CD14-positive monocyte (primary cell): ENCODE measurements at regions not wholly inside any gene's neighbourhood (a gene's known extent, or its start where the extent isn't known, plus 50 kb on each side); places are given as distances from the start of the nearest gene placed in this dataset.

Source experiments
- DNase-seq, 3 donors: peaks; one replicate each; pipeline ENCODE4 v3.0.0-alpha.2; 2011 to 2022
- H2AFZ ChIP-seq: 2 replicates; pipeline ENCODE4 v1.6.0; 2012; ENCODE audit warnings: mild to moderate bottlenecking, low read depth, low read length, inconsistent platforms; ENCODE audit not compliant: insufficient read depth, poor library complexity, severe bottlenecking
- H3K27ac ChIP-seq, 2 donors: 1 replicate in 1 of 2; 2 replicates in 1 of 2; pipeline ENCODE4 v1.5.1; 2012 to 2013; ENCODE audit warnings: low read length in 2 of 2, control low read depth in 1 of 2, inconsistent platforms in 1 of 2, low read depth in 1 of 2, mild to moderate bottlenecking in 1 of 2
- H3K27me3 ChIP-seq, 2 donors: one replicate each; pipeline versions ENCODE4 v1.6.0 to v1.6.1; 2011 to 2013; ENCODE audit warnings: low read length in 2 of 2; ENCODE audit not compliant: control insufficient read depth in 2 of 2, insufficient read depth in 2 of 2
- H3K36me3 ChIP-seq, 2 donors: replicated peaks in 1 of 2; 1 replicate in 1 of 2; 2 replicates in 1 of 2; pipeline versions ENCODE4 v1.5.1 to v1.6.1; 2012 to 2013; ENCODE audit warnings: low read length in 2 of 2, control low read depth in 1 of 2, inconsistent platforms in 1 of 2, mild to moderate bottlenecking in 1 of 2; ENCODE audit not compliant: insufficient read depth in 2 of 2, control insufficient read depth in 1 of 2
- H3K4me1 ChIP-seq, 2 donors: 1 replicate in 1 of 2; 2 replicates in 1 of 2; pipeline versions ENCODE4 v1.5.1 to v1.6.1; 2012 to 2013; ENCODE audit warnings: low read length in 2 of 2, control low read depth in 1 of 2, inconsistent platforms in 1 of 2, mild to moderate bottlenecking in 1 of 2, moderate library complexity in 1 of 2; ENCODE audit not compliant: insufficient read depth in 2 of 2, control insufficient read depth in 1 of 2
- H3K4me2 ChIP-seq: replicated peaks from 2 replicates; pipeline ENCODE3; 2012; ENCODE audit warnings: low read length, moderate library complexity, mild to moderate bottlenecking; ENCODE audit not compliant: poor library complexity, severe bottlenecking; ENCODE audit errors: extremely low read depth
- H3K4me3 ChIP-seq, 3 experiments: fragments of 200-600 bp in 1 of 3; sonication (generic) in 1 of 3; replicated peaks in 1 of 3; 1 replicate in 2 of 3; 2 replicates in 1 of 3; pipeline ENCODE4 v1.5.1; 2011 to 2013; ENCODE audit warnings: low read length in 3 of 3, mild to moderate bottlenecking in 3 of 3, control low read depth in 2 of 3, low read depth in 2 of 3, inconsistent platforms in 1 of 3, moderate library complexity in 1 of 3
- H3K79me2 ChIP-seq: 2 replicates; pipeline ENCODE4 v1.6.0; 2012; ENCODE audit warnings: mild to moderate bottlenecking, control low read depth, inconsistent platforms, low read length, moderate library complexity; ENCODE audit not compliant: insufficient read depth
- H3K9ac ChIP-seq: 2 replicates; pipeline ENCODE4 v1.6.0; 2017; ENCODE audit warnings: low read length, mild to moderate bottlenecking; ENCODE audit not compliant: insufficient read depth, poor library complexity, severe bottlenecking
- H3K9me3 ChIP-seq, 2 donors: replicated peaks in 1 of 2; 1 replicate in 1 of 2; 2 replicates in 1 of 2; pipeline versions ENCODE4 v1.5.1 to v1.6.1; 2012 to 2013; ENCODE audit warnings: low read length in 2 of 2, control low read depth in 1 of 2; ENCODE audit not compliant: control insufficient read depth in 1 of 2, insufficient read depth in 1 of 2
- H4K20me1 ChIP-seq: 2 replicates; pipeline ENCODE4 v1.6.0; 2012; ENCODE audit warnings: mild to moderate bottlenecking, low read length, control low read depth, moderate library complexity; ENCODE audit not compliant: insufficient read depth
- H3K27ac Mint-ChIP-seq, 7 donors: one replicate each; pipeline ENCODE4 v1.8.0; 2020; ENCODE audit warnings: mild to moderate bottlenecking in 7 of 7, mixed read lengths in 7 of 7, moderate library complexity in 6 of 7, inconsistent platforms in 2 of 7
- H3K27me3 Mint-ChIP-seq, 3 donors: one replicate each; pipeline ENCODE4 v1.8.0; 2021 to 2022; ENCODE audit warnings: low read depth in 3 of 3, mild to moderate bottlenecking in 3 of 3, mixed read lengths in 3 of 3, moderate library complexity in 3 of 3, inconsistent platforms in 1 of 3
- H3K36me3 Mint-ChIP-seq, 2 donors: one replicate each; pipeline ENCODE4 v1.8.0; 2020; ENCODE audit warnings: mixed read lengths in 2 of 2, inconsistent platforms in 1 of 2, mild to moderate bottlenecking in 1 of 2
- H3K4me1 Mint-ChIP-seq: one replicate; pipeline ENCODE4 v1.8.0; 2020; ENCODE audit warnings: mild to moderate bottlenecking, mixed read lengths
- H3K4me3 Mint-ChIP-seq, 2 donors: one replicate each; pipeline ENCODE4 v1.8.0; 2020; ENCODE audit warnings: mild to moderate bottlenecking in 2 of 2, mixed read lengths in 2 of 2, moderate library complexity in 1 of 2
- H3K9me3 Mint-ChIP-seq, 7 donors: one replicate each; pipeline ENCODE4 v1.8.0; 2020 to 2022; ENCODE audit warnings: mixed read lengths in 7 of 7, mild to moderate bottlenecking in 6 of 7, moderate library complexity in 6 of 7, inconsistent platforms in 2 of 7
- CTCF ChIP-seq: fragments of 200-600 bp; IDR thresholded peaks from one replicate; pipeline ENCODE4 v1.8.0; 2022; ENCODE audit warnings: antibody characterized with exemption, mild to moderate bottlenecking
- WGBS: methylation state at CpG from one replicate; pipeline ENCODE4 v1.1.5; 2013; ENCODE audit warnings: missing lambda C conversion rate; ENCODE audit not compliant: insufficient coverage; 5-methylcytosine and 5-hydroxymethylcytosine counted together
- intact Hi-C, 2 donors: fragments of 100-400 bp; cut with micrococcal nuclease; formaldehyde crosslinking; loops; one replicate each; pipeline versions ENCODE4 v1.15.0 to v1.15.1; 2023

- Histone ChIP-seq H3K36me3 (no peaks in the 10 kb centered on the region), H3K9ac (no peak overlapping the region), H3K27me3 (no peaks in the 10 kb centered on the region), H3K27ac (no peak overlapping the region), H3K4me2 (no peak overlapping the region), H3K79me2 (no peaks in the 10 kb centered on the region), H4K20me1 (no peaks in the 10 kb centered on the region), H3K9me3 (peaks cover 0 to 5% of the 10 kb centered on the region in 2 donors), H3K4me1 (no peaks in the 10 kb centered on the region), H3K4me3 (no peak overlapping the region), H2AFZ (no peak overlapping the region)
- Mint-ChIP-seq H3K27ac (no peak overlapping the region), H3K9me3 (peaks cover 0 to 16% (median 7%) of the 10 kb centered on the region in 7 donors), H3K36me3 (no peaks in the 10 kb centered on the region), H3K27me3 (no peaks in the 10 kb centered on the region), H3K4me3 (no peak overlapping the region), H3K4me1 (no peaks in the 10 kb centered on the region)
- intact Hi-C loops = no loop called here
- DNase-seq = no peak
- TF ChIP-seq CTCF = no peak
- no CpG with 5 or more reads among the region's 1 CpG for WGBS
Measured at GRCh38 chr6:153538491-153538890, 407.4 kb upstream of the RGS17 start.

DNA sequence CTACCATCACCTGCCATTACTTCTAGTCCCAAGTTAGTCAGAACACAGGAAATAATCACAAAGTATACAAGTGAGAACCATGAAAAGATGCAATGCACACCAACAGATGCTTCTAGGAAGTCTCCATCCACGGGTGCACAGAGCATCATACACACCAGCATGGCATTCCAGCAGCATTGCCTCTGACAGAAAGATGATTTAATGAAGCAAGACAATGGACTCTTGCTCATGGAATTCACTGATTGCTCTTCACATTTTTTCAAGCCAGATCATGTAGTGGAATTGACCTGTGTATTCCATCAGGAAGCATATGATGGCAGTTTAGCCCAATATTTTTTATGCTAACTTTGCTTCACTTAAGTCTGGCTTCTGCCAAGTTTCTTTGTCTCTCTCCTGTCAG lies 406.3 kb upstream of the RGS17 start:
- intact Hi-C loops = no loop called here

More for the DNA sequence above, 406.3 kb upstream of the RGS17 start:
- Mint-ChIP-seq H3K27ac (no peak overlapping the region), H3K4me3 (no peak overlapping the region), H3K9me3 (peaks cover 0 to 12% (median 5%) of the 10 kb centered on the region in 7 donors), H3K27me3 (no peaks in the 10 kb centered on the region), H3K4me1 (no peaks in the 10 kb centered on the region), H3K36me3 (no peaks in the 10 kb centered on the region)
- no peak overlapping the region for H3K4me2 ChIP-seq
- DNase-seq = no peak
- no peaks in the 10 kb centered on the region for H3K9me3 ChIP-seq
- H3K36me3 ChIP-seq = no peaks in the 10 kb centered on the region
- no peak overlapping the region for H3K4me3 ChIP-seq
- H2AFZ ChIP-seq = no peak overlapping the region
- H4K20me1 ChIP-seq = no peaks in the 10 kb centered on the region
- no peak for TF ChIP-seq CTCF
- H3K79me2 ChIP-seq = no peaks in the 10 kb centered on the region
- H3K9ac ChIP-seq = no peak overlapping the region
- no peaks in the 10 kb centered on the region for H3K27me3 ChIP-seq
- no peak overlapping the region for H3K27ac ChIP-seq
- H3K4me1 ChIP-seq = no peaks in the 10 kb centered on the region
- WGBS = no CpG with 5 or more reads among the region's 1 CpG
